ENCODE measurements at regions not wholly inside any gene's neighbourhood (a gene's known extent, or its start where the extent isn't known, plus 50 kb on each side); places are given as distances from the start of the nearest gene placed in this dataset.

GRCh38 chr12:13505636-13506035 lies 309.1 kb downstream of the EMP1 start:
- TF ChIP-seq CTCF (IDR thresholded peaks at IDR 0.05; ENCODE audit: insufficient read depth, low read length): no peak
- TF ChIP-seq REST (IDR thresholded peaks at IDR 0.05; ENCODE audit: insufficient replicate concordance, low read depth): no peak
